ENCODE measurements at regions not wholly inside any gene's neighbourhood (a gene's known extent, or its start where the extent isn't known, plus 50 kb on each side); places are given as distances from the start of the nearest gene placed in this dataset.
"Not testable (repeated sequence)": the region's sequence is repeated elsewhere in the genome, so short reads cannot be mapped to it uniquely, and the experiment has no call there.

DNA sequence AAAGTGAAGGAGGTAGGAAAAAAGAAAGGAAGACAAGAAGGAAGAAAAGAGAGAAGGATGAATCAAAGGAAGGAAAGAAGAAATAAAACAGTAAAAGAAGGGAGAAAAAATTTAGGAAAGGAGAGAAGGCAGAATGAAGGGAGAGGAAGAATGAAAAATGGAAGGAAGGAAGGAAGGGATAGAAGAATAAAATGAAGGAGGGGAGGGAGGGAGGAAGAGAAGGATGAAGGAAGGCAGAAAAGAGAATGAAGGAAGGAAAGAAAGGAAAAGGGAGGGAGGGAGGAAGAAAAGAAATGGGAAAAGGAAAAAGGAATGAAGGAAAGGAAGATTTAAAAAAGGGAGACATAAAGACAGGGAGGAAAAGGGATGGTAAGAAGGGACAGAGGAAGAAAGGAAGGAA lies 393.7 kb upstream of the GRM7 start:
- no peaks in the 10 kb centered on the region for H3K36me3 ChIP-seq (ENCODE audit: insufficient read depth, low read length)
- H4K20me1 ChIP-seq (ENCODE audit: insufficient read depth, low read length): no peaks in the 10 kb centered on the region
- H3K9ac ChIP-seq (ENCODE audit: low read depth, low read length): no peak overlapping the region
- H3K27ac ChIP-seq (ENCODE audit: low read length): no peak overlapping the region
- DNase-seq (no peak), ATAC-seq (ENCODE audit: insufficient read depth, low read depth) (no peak)
- no peaks in the 10 kb centered on the region for H3K9me3 ChIP-seq (ENCODE audit: insufficient read depth, low read length, severe bottlenecking)
- TF ChIP-seq, protein P1, sequence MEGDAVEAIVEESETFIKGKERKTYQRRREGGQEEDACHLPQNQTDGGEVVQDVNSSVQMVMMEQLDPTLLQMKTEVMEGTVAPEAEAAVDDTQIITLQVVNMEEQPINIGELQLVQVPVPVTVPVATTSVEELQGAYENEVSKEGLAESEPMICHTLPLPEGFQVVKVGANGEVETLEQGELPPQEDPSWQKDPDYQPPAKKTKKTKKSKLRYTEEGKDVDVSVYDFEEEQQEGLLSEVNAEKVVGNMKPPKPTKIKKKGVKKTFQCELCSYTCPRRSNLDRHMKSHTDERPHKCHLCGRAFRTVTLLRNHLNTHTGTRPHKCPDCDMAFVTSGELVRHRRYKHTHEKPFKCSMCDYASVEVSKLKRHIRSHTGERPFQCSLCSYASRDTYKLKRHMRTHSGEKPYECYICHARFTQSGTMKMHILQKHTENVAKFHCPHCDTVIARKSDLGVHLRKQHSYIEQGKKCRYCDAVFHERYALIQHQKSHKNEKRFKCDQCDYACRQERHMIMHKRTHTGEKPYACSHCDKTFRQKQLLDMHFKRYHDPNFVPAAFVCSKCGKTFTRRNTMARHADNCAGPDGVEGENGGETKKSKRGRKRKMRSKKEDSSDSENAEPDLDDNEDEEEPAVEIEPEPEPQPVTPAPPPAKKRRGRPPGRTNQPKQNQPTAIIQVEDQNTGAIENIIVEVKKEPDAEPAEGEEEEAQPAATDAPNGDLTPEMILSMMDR (IDR thresholded peaks at IDR 0.05; ENCODE audit: borderline replicate concordance, extremely low read depth, low read length, poor library complexity, severe bottlenecking): no peak
- TF ChIP-seq EZH2 (IDR thresholded peaks at IDR 0.05; ENCODE audit: borderline replicate concordance, low read depth, low read length, severe bottlenecking): no peak
- H2AFZ ChIP-seq (ENCODE audit: low read depth, low read length): no peak overlapping the region
- H3K4me2 ChIP-seq (ENCODE audit: insufficient read depth, low read length): no peak overlapping the region
- H3K4me1 ChIP-seq (ENCODE audit: insufficient read depth, low read length): no peaks in the 10 kb centered on the region
- H3K27me3 ChIP-seq (ENCODE audit: insufficient read depth, low read length, poor library complexity): no peaks in the 10 kb centered on the region
- no peak overlapping the region for H3K4me3 ChIP-seq (ENCODE audit: low read depth in 1 of 2, low read length in 2 of 2)
- no peaks in the 10 kb centered on the region for H3K79me2 ChIP-seq (ENCODE audit: insufficient read depth, low read length)

DNA sequence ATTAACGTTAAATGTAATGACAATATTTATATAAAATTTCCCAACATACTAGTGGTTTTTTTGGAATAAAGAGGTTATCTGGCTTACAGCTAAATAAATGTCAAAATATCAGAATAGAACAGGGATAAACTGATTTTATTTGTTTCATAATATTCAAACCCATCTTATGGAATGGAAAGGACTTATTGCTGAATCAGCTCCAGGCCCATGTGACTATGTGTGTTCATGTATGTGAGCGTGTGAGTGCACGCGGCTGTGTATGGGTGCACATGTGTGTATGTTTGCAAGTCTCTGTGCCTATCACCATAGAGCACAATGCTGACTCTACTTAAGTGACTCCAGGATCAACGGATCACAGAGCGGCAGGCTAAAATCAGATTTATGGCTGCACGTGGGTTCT lies 392.3 kb upstream of the GRM7 start:
- Histone ChIP-seq H3K27ac (ENCODE audit: low read length) (no peak overlapping the region), H4K20me1 (ENCODE audit: insufficient read depth, low read length) (no peaks in the 10 kb centered on the region), H3K36me3 (ENCODE audit: insufficient read depth, low read length) (no peaks in the 10 kb centered on the region), H3K79me2 (ENCODE audit: insufficient read depth, low read length) (no peaks in the 10 kb centered on the region), H3K9me3 (ENCODE audit: insufficient read depth, low read length, severe bottlenecking) (no peaks in the 10 kb centered on the region), H2AFZ (ENCODE audit: low read depth, low read length) (no peak overlapping the region), H3K4me2 (ENCODE audit: insufficient read depth, low read length) (no peak overlapping the region), H3K9ac (ENCODE audit: low read depth, low read length) (no peak overlapping the region), H3K4me3 (ENCODE audit: low read depth in 1 of 2, low read length in 2 of 2) (no peak overlapping the region), H3K27me3 (ENCODE audit: insufficient read depth, low read length, poor library complexity) (no peaks in the 10 kb centered on the region), H3K4me1 (ENCODE audit: insufficient read depth, low read length) (no peaks in the 10 kb centered on the region)
- TF ChIP-seq, protein P1 (IDR thresholded peaks at IDR 0.05; ENCODE audit: borderline replicate concordance, extremely low read depth, low read length, poor library complexity, severe bottlenecking): no peak
- no peak for TF ChIP-seq EZH2 (IDR thresholded peaks at IDR 0.05; ENCODE audit: borderline replicate concordance, low read depth, low read length, severe bottlenecking)
- DNase-seq (no peak), ATAC-seq (ENCODE audit: insufficient read depth, low read depth) (no peak)

DNA sequence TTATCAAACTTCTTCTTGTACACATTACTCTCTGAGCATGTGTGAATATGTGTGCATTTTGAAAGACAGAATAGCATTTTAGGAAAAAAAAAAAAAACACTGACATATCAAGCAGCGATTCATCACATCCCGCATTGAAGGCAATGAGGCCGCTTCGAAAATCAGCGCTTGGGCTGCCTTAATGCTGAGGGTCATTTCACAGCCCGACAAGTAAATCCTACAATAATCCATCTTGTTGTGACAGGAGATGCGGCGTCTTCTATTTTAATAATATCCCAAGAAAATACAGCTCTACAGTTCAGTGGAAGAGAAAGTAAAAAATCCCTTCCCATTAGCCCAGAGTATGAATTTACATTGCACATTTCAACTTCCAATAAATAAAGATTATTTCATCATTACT lies 389.2 kb upstream of the GRM7 start:
- Histone ChIP-seq H4K20me1 (ENCODE audit: insufficient read depth, low read length) (no peaks in the 10 kb centered on the region), H3K9ac (ENCODE audit: low read depth, low read length) (no peak overlapping the region), H3K9me3 (ENCODE audit: insufficient read depth, low read length, severe bottlenecking) (no peaks in the 10 kb centered on the region), H3K27me3 (ENCODE audit: insufficient read depth, low read length, poor library complexity) (no peaks in the 10 kb centered on the region), H3K27ac (ENCODE audit: low read length) (no peak overlapping the region), H2AFZ (ENCODE audit: low read depth, low read length) (no peak overlapping the region), H3K4me2 (ENCODE audit: insufficient read depth, low read length) (no peak overlapping the region), H3K4me3 (ENCODE audit: low read depth in 1 of 2, low read length in 2 of 2) (no peak overlapping the region), H3K79me2 (ENCODE audit: insufficient read depth, low read length) (no peaks in the 10 kb centered on the region), H3K4me1 (ENCODE audit: insufficient read depth, low read length) (no peaks in the 10 kb centered on the region), H3K36me3 (ENCODE audit: insufficient read depth, low read length) (no peaks in the 10 kb centered on the region)
- no peak for ATAC-seq (ENCODE audit: insufficient read depth, low read depth)
- no peak for TF ChIP-seq EZH2 (IDR thresholded peaks at IDR 0.05; ENCODE audit: borderline replicate concordance, low read depth, low read length, severe bottlenecking)
- TF ChIP-seq, protein P1 (IDR thresholded peaks at IDR 0.05; ENCODE audit: borderline replicate concordance, extremely low read depth, low read length, poor library complexity, severe bottlenecking): no peak
- DNase-seq: no peak

DNA sequence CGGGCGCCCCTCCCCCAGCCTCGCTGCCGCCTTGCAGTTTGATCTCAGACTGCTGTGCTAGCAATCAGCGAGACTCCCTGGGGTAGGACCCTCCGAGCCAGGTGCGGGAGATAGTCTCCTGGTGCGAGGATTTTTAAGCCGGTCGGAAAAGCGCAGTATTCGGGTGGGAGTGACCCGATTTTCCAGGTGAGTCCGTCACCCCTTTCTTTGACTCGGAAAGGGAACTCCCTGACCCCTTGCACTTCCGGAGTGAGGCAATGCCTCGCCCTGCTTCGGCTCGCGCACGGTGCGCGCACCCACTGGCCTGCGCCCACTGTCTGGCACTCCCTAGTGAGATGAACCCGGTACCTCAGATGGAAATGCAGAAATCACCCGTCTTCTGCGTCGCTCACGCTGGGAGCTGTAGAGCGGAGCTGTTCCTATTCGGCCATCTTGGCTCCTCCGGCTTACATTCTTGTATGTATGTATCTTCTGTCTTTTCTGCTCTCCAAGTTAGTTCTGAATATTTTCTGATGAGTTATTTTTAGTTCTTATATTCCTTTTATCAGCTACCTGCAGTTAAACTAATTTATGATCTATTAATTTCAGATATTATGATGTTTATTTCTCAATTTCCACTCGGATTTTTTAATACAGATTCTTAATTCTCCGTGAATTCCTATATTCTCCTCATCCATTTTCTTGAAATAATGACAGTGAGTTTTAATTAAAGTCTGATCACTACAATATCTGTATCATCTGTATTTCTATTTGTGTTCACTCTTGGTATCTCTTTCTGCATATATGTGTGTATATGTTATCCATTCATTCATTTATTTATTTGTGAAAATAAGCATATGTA lies 370.2 kb upstream of the GRM7 start:
- H2AFZ ChIP-seq (ENCODE audit: low read depth, low read length): not testable (repeated sequence)

More for the DNA sequence above, 370.2 kb upstream of the GRM7 start:
- not testable (repeated sequence) for H4K20me1 ChIP-seq (ENCODE audit: insufficient read depth, low read length); H3K79me2 ChIP-seq (ENCODE audit: insufficient read depth, low read length); H3K36me3 ChIP-seq (ENCODE audit: insufficient read depth, low read length); ATAC-seq (ENCODE audit: insufficient read depth, low read depth); H3K4me1 ChIP-seq (ENCODE audit: insufficient read depth, low read length); H3K9ac ChIP-seq (ENCODE audit: low read depth, low read length); H3K27me3 ChIP-seq (ENCODE audit: insufficient read depth, low read length, poor library complexity); H3K9me3 ChIP-seq (ENCODE audit: insufficient read depth, low read length, severe bottlenecking); H3K4me3 ChIP-seq (ENCODE audit: low read depth in 1 of 2, low read length in 2 of 2); H3K4me2 ChIP-seq (ENCODE audit: insufficient read depth, low read length); H3K27ac ChIP-seq (ENCODE audit: low read length)
- DNase-seq: peak; percentile 21

Measured in DND-41 (cell line).